Neuronal stem cell (in vitro differentiated cells): ENCODE measurements at regions not wholly inside any gene's neighbourhood (a gene's known extent, or its start where the extent isn't known, plus 50 kb on each side); places are given as distances from the start of the nearest gene placed in this dataset.
A peak's percentile ranks its signal among the peaks of the same experiment; 100 is the strongest.

Experiments used
- DNase-seq: peaks from one replicate; pipeline ENCODE4 v3.0.0-alpha.2; 2013; ENCODE audit warnings: low spot score
- H2AFZ ChIP-seq: one replicate; pipeline ENCODE4 v1.6.1; 2013; ENCODE audit warnings: mild to moderate bottlenecking, low read length, inconsistent platforms
- H2AK5ac ChIP-seq: 2 replicates; pipeline ENCODE4 v1.6.1; 2013; ENCODE audit warnings: low read depth, mild to moderate bottlenecking, inconsistent platforms, low read length, moderate library complexity, mixed read lengths
- H2BK120ac ChIP-seq: 2 replicates; pipeline ENCODE4 v1.6.1; 2013; ENCODE audit warnings: low read depth, mild to moderate bottlenecking, inconsistent platforms, low read length, moderate library complexity, mixed read lengths
- H2BK12ac ChIP-seq: one replicate; pipeline ENCODE4 v1.6.1; 2013; ENCODE audit warnings: low read length, inconsistent platforms
- H2BK15ac ChIP-seq: 2 replicates; pipeline ENCODE4 v1.6.1; 2013; ENCODE audit warnings: mild to moderate bottlenecking, low read length, inconsistent platforms, mixed read lengths
- H2BK5ac ChIP-seq: one replicate; pipeline ENCODE4 v1.6.1; 2013; ENCODE audit warnings: inconsistent platforms, mild to moderate bottlenecking, low read length, moderate library complexity
- H3K14ac ChIP-seq: one replicate; pipeline ENCODE4 v1.6.1; 2013; ENCODE audit warnings: low read length, inconsistent platforms
- H3K18ac ChIP-seq: 2 replicates; pipeline ENCODE4 v1.6.1; 2013; ENCODE audit warnings: low read length, inconsistent platforms
- H3K23ac ChIP-seq: 2 replicates; pipeline ENCODE4 v1.6.1; 2013; ENCODE audit warnings: low read depth, mild to moderate bottlenecking, mixed read lengths, low read length, inconsistent platforms; ENCODE audit not compliant: poor library complexity
- H3K27ac ChIP-seq: replicated peaks from 3 replicates; pipeline ENCODE4 v1.5.1; 2013; ENCODE audit warnings: low read length, inconsistent platforms
- H3K27me3 ChIP-seq, 3 experiments: 2 replicates each; pipeline ENCODE4 v1.6.1; 2013; ENCODE audit warnings: low read length in 3 of 3, mild to moderate bottlenecking in 2 of 3, inconsistent platforms in 1 of 3, low read depth in 1 of 3, mixed read lengths in 1 of 3, moderate library complexity in 1 of 3; ENCODE audit not compliant: control insufficient read depth in 3 of 3, insufficient read depth in 3 of 3
- H3K36me3 ChIP-seq, 2 donors: replicated peaks in 1 of 2; 2 replicates each; pipeline ENCODE4 v1.6.1; 2013; ENCODE audit warnings: low read length in 2 of 2; ENCODE audit not compliant: control insufficient read depth in 2 of 2, insufficient read depth in 2 of 2
- H3K4ac ChIP-seq: 2 replicates; pipeline ENCODE4 v1.6.1; 2013; ENCODE audit warnings: inconsistent platforms, mild to moderate bottlenecking, low read length, moderate library complexity
- H3K4me1 ChIP-seq, 2 donors: 1 replicate in 1 of 2; 2 replicates in 1 of 2; pipeline ENCODE4 v1.6.1; 2013; ENCODE audit warnings: low read length in 2 of 2, low read depth in 1 of 2; ENCODE audit not compliant: control insufficient read depth in 2 of 2, insufficient read depth in 1 of 2
- H3K4me2 ChIP-seq: one replicate; pipeline ENCODE4 v1.6.1; 2013; ENCODE audit warnings: mild to moderate bottlenecking, low read length, inconsistent platforms; ENCODE audit not compliant: insufficient read depth, poor library complexity, severe bottlenecking
- H3K4me3 ChIP-seq, 2 donors: 2 replicates each; pipeline ENCODE4 v1.5.1; 2013; ENCODE audit warnings: low read length in 2 of 2, mild to moderate bottlenecking in 2 of 2, inconsistent platforms in 1 of 2, moderate library complexity in 1 of 2
- H3K79me1 ChIP-seq: one replicate; pipeline ENCODE4 v1.6.1; 2013; ENCODE audit warnings: low read depth, mild to moderate bottlenecking, inconsistent platforms, low read length, moderate library complexity
- H3K9ac ChIP-seq: one replicate; pipeline ENCODE4 v1.6.1; 2013; ENCODE audit warnings: mild to moderate bottlenecking, low read depth, low read length, inconsistent platforms; ENCODE audit not compliant: poor library complexity
- H3K9me3 ChIP-seq, 2 donors: replicated peaks in 1 of 2; 2 replicates each; pipeline versions ENCODE3 to v1.6.1; 2013; ENCODE audit warnings: low read length in 2 of 2, mild to moderate bottlenecking in 2 of 2, inconsistent platforms in 1 of 2, low read depth in 1 of 2, mixed read lengths in 1 of 2, moderate library complexity in 1 of 2; ENCODE audit not compliant: control insufficient read depth in 2 of 2, insufficient read depth in 1 of 2
- H4K8ac ChIP-seq: one replicate; pipeline ENCODE4 v1.6.1; 2013; ENCODE audit warnings: low read depth, mild to moderate bottlenecking, inconsistent platforms, low read length, moderate library complexity
- H4K91ac ChIP-seq: one replicate; pipeline ENCODE4 v1.6.1; 2013; ENCODE audit warnings: low read length, low read depth, mild to moderate bottlenecking, inconsistent platforms; ENCODE audit not compliant: poor library complexity
- WGBS, 2 donors: extraction: QIAGEN DNeasy Blood & Tissue Kit; methylation state at CpG; one replicate each; pipeline ENCODE4 v1.1.7; 2013; ENCODE audit warnings: missing lambda C conversion rate in 2 of 2, mixed read lengths in 1 of 2; ENCODE audit not compliant: insufficient read length in 2 of 2, insufficient replicate concordance in 1 of 2; ENCODE audit errors: extremely low coverage in 2 of 2; 5-methylcytosine and 5-hydroxymethylcytosine counted together

DNA sequence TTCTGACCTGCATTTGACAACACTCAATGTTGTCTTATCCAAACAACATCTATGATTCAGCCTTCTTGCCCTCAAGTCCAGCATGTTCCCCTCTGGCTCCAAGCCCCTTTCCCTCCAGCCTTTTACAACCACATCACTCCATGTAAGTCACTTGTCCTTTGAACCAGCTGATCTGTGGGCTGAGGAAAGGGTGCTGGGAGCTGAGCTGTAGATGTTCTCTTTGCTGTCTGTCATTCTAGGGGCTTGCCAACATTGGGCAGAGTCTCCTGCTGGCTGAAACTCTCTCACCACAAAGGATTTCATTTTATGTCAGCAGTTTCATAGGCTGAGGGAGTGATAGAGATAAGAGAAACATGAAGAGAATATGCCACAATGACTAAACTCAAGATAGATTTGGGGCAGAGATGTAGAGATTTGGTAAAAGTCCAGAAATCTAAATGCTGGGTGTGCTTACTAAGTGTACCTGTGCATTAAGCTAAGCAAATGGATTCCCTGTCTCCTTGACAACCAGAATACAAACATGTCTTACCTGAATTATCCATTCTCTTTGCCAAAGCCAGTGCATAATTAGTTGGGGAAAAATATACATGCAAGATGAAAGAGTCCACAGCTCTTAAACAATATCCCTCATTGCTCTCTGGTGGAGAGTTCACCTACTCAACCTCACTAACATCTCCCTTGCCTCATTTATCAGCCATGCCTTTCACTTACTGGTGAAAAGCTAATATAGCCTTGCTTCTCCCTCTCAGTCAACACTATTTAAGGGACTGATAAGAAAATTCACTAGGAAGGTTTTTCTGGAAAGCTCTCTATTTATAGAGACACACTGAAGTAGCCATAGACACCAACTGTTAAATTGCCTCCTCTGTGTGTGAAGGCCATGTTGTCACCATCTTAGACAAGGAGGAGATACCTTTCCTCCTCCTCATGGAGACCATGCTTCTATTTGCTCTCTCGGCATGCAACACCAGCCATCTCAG lies 175.5 kb upstream of the SERP2 start:
- H2AK5ac ChIP-seq, result no peak overlapping the region
- no peak overlapping the region for H2BK15ac ChIP-seq
- no peak overlapping the region for H3K4me3 ChIP-seq
- no peak overlapping the region for H4K8ac ChIP-seq
- no peaks in the 10 kb centered on the region for H3K79me1 ChIP-seq
- H3K9ac ChIP-seq, result no peak overlapping the region
- no peak overlapping the region for H2BK120ac ChIP-seq
- H2AFZ ChIP-seq, result no peak overlapping the region
- no peak overlapping the region for H3K18ac ChIP-seq
- H2BK5ac ChIP-seq, result no peak overlapping the region
- peaks cover 2 to 4% of the 10 kb centered on the region in 2 donors for H3K4me1 ChIP-seq
- H3K4me2 ChIP-seq, result no peak overlapping the region
- no peaks in the 10 kb centered on the region for H3K9me3 ChIP-seq
- no peak overlapping the region for H3K14ac ChIP-seq
- no peak overlapping the region for H3K27ac ChIP-seq
- H3K4ac ChIP-seq, result no peak overlapping the region
- no peaks in the 10 kb centered on the region for H3K36me3 ChIP-seq
- no peaks in the 10 kb centered on the region for H3K27me3 ChIP-seq
- DNase-seq, result no peak
- no CpG with 5 or more reads among the region's 1 CpG for WGBS, 2 donors
- H4K91ac ChIP-seq, result no peak overlapping the region
- H3K23ac ChIP-seq, result no peak overlapping the region
- H2BK12ac ChIP-seq, result no peak overlapping the region

DNA sequence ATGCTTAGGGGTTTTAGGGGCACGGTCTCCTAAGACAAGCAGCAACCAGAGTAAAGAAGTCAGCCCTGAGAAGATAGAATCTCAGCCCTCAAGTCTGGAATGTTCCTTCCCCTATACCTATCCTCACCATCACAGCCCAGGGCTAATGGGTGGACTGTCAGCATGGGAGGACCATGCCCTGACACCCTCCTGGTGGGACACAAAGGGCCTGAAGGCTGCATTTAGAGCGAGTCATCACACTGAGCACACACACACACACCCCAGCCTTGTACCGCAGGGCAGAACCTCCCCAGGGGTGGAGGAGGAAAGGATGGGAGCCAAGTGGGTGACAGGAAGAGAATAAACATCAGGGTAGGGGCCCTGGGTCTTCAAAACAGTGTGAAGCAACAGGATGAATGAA lies 174.8 kb upstream of the SERP2 start:
- no peak overlapping the region for H3K4me2 ChIP-seq
- no peaks in the 10 kb centered on the region for H3K79me1 ChIP-seq
- no peak overlapping the region for H2BK5ac ChIP-seq
- H4K91ac ChIP-seq, result no peak overlapping the region
- no peak overlapping the region for H4K8ac ChIP-seq
- H3K9me3 ChIP-seq, result no peaks in the 10 kb centered on the region
- WGBS, 2 donors, result no CpG with 5 or more reads among the region's 3 CpGs
- H3K4me1 ChIP-seq, result peaks cover 0 to 2% of the 10 kb centered on the region in 2 donors
- no peak overlapping the region for H2BK15ac ChIP-seq
- H3K14ac ChIP-seq, result no peak overlapping the region
- no peak overlapping the region for H3K4me3 ChIP-seq
- no peak overlapping the region for H2BK12ac ChIP-seq
- no peak overlapping the region for H2AFZ ChIP-seq
- no peak overlapping the region for H3K9ac ChIP-seq
- DNase-seq, result no peak
- no peak overlapping the region for H2AK5ac ChIP-seq
- H2BK120ac ChIP-seq, result no peak overlapping the region
- H3K36me3 ChIP-seq, result no peaks in the 10 kb centered on the region
- H3K27ac ChIP-seq, result no peak overlapping the region
- H3K23ac ChIP-seq, result no peak overlapping the region
- no peaks in the 10 kb centered on the region for H3K27me3 ChIP-seq
- no peak overlapping the region for H3K4ac ChIP-seq
- H3K18ac ChIP-seq, result peak overlapping the region; percentile 21

DNA sequence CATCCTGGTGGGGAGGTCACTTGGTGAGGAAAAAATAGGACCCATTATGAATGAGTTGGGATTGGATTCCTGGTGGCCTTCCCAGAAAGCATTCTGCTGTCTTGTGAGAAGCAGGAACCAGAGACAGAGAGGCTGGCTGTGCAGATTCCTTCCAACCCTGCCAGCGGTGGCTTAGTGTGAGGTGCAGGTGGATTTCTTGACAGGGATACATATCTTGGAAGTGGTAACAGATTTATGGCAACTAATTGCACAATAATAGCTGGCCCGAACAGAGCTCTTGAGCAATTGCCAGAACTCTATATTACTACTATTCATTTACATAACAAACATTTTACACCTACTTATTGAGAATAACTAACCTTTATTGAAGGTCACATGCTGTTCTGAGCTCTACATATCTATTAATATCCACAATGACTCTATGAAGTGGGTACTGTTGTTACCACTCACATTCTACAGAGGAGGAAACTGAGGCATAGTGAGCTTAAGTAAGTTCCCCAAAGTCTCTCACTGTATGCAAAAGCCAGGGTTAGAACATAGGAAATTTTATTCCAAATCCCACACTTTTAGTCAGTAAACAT lies 173.9 kb upstream of the SERP2 start:
- no peak overlapping the region for H4K91ac ChIP-seq
- no CpG with 5 or more reads among the region's 2 CpGs for WGBS, 2 donors

DNA sequence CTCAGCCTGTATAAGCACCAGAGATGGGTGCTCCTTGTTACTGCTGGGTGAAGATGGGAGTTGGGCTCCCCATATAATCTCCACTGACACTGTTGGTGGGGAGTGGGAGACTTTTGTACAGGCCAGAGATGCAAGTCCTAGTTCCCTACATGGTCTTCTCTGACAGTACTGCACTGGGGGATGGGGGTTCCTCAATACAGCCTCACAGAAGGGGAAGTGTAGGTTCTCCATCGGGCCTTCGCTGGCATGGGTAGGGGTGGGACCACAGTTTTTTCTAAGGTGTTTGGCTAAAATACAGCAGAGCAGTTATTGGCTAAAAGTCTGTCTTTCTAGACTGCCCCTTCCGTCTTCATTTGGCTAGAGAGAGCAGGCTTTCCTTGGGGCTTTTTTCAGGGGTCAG lies 167.2 kb upstream of the SERP2 start:
- Histone ChIP-seq H4K91ac (no peak overlapping the region), H3K9ac (no peak overlapping the region), H3K36me3 (no peaks in the 10 kb centered on the region), H3K9me3 (peaks cover 0 to 6% of the 10 kb centered on the region in 2 donors), H3K4me1 (peaks cover 0 to 3% of the 10 kb centered on the region in 2 donors), H2BK5ac (no peak overlapping the region), H2BK12ac (no peak overlapping the region), H3K4ac (no peak overlapping the region), H2AFZ (no peak overlapping the region), H3K27me3 (no peaks in the 10 kb centered on the region), H3K23ac (no peak overlapping the region), H3K4me3 (no peak overlapping the region), H3K79me1 (no peaks in the 10 kb centered on the region), H3K14ac (no peak overlapping the region), H3K27ac (no peak overlapping the region), H2AK5ac (no peak overlapping the region), H3K18ac (no peak overlapping the region), H3K4me2 (no peak overlapping the region), H2BK120ac (no peak overlapping the region), H4K8ac (no peak overlapping the region), H2BK15ac (no peak overlapping the region)
- DNase-seq, result no peak
- WGBS, 2 donors, result no CpG with 5 or more reads among the region's 3 CpGs

More for the DNA sequence above, 173.9 kb upstream of the SERP2 start:
- Histone ChIP-seq H3K23ac (no peak overlapping the region), H2BK5ac (no peak overlapping the region), H2BK15ac (no peak overlapping the region), H4K8ac (no peak overlapping the region), H3K4me2 (no peak overlapping the region), H3K9ac (no peak overlapping the region), H2BK12ac (no peak overlapping the region), H3K4me1 (peaks cover 0 to 2% of the 10 kb centered on the region in 2 donors), H3K79me1 (no peaks in the 10 kb centered on the region), H2AFZ (no peak overlapping the region), H3K4ac (no peak overlapping the region), H3K36me3 (no peaks in the 10 kb centered on the region), H3K9me3 (no peaks in the 10 kb centered on the region), H3K27me3 (no peaks in the 10 kb centered on the region), H3K14ac (no peak overlapping the region), H3K27ac (no peak overlapping the region), H2BK120ac (no peak overlapping the region), H3K18ac (no peak overlapping the region), H3K4me3 (no peak overlapping the region), H2AK5ac (no peak overlapping the region)
- no peak for DNase-seq
